ENCODE measurements at regions not wholly inside any gene's neighbourhood (a gene's known extent, or its start where the extent isn't known, plus 50 kb on each side); places are given as distances from the start of the nearest gene placed in this dataset.
"Not testable (repeated sequence)": the region's sequence is repeated elsewhere in the genome, so short reads cannot be mapped to it uniquely, and the experiment has no call there.

DNA sequence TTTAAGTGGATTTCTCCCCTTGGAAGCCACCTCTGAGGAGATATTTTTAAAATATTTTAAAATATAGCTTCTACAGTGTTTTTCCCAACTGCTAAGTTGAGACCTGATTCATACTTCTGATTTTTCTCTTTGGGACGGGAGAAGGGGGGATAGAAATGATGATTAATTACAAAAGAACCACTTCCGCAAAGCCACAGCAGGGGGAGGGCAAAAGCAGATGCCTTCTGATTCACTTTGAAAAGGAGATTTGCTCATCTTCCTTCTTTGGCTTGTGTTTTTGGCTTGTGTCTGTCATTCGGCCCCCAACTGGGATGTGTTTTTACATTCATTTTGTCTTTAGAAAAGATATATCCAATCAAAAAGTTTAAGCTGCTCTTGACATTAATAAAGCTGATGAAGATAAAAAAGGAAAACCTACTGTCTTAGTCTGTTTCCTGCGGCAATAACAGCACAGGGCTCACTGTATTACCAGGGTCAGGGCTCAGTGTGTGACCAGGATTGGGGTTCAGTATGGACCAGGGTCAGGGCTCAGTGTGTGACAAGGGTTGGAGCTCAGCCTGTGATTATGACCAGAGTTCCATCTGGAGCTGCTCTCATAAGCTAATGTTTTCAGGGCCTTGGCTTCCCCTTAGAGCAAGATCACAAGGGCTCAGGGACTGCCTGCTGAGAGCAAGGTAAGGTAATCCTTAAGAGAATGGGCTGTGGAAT lies 223.2 kb downstream of the MTHFS start:
- no peak for DNase-seq

DNA sequence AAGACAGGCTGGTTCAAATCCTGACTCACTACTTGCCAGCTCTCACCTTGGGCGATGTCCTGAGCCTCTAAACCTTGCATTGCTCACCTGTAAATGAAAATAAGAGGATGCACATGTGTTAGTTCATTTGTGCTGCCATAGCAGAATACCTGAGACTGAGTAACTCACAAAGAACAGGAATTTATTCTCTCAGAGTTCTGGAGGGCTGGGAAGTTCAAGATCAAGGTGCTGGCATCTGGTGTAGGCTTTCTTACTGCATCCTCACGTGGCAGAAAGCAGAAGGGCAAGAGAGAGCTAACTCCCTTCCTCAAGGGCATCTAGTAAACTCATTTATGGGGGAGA lies 222.7 kb downstream of the MTHFS start:
- DNase-seq, result no peak

DNA sequence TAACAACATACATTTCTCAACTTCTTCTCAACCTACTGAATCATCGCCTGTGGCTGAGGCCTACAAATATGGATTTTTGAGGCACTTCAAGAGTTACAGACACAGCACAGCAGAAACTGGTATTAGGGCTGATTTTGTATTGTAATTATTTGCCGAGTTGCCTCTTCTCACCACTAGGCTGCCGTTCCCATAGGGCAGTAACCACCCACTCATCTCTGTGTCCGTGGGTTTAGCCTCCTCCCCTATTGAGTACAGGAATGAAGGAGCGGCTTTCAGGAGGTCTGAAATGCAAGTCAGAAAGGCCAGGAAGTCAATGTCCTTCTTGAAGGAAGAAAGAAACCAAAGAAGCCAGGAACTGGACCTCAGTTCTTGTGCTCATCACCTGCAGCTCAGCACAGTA lies 220.8 kb downstream of the MTHFS start:
- no peak for DNase-seq

DNA sequence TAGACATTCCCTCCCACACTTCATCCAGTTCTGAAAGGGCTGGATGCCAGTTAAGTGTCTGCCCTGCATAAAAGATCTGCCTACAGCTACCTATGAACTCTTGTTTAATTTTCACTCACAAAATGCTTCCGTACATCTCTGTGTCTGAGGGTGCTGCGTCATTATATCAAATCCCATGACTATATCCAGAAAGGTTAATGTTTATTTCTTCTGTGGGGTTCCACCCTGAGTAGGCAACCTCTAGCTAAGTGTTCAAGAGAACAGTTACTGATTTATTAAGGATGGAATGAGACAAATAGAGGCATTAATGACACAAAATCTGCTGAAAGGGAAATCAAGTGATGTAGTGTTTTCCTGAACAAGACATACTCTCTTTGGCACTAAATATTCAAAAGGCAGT lies 220.2 kb downstream of the MTHFS start:
- no peak for DNase-seq

DNA sequence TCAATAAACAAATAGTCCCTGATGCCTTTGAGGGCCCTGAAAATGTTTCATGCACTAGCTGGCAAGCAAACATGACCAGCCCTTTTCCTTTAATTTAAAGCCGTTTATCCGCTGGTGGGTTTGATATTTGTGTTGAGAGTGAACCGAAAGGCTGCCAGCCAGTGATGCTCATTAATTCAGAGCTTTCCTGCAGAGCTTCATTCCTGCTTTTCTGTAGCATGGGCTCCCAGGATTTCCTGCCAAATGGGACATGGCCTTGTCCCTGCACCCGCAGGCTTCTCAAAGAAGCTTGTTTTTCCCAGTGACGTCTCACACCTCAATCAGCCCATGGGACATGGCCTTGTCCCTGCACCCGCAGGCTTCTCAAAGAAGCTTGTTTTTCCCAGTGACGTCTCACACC lies 219.6 kb downstream of the MTHFS start:
- DNase-seq, result no peak

DNA sequence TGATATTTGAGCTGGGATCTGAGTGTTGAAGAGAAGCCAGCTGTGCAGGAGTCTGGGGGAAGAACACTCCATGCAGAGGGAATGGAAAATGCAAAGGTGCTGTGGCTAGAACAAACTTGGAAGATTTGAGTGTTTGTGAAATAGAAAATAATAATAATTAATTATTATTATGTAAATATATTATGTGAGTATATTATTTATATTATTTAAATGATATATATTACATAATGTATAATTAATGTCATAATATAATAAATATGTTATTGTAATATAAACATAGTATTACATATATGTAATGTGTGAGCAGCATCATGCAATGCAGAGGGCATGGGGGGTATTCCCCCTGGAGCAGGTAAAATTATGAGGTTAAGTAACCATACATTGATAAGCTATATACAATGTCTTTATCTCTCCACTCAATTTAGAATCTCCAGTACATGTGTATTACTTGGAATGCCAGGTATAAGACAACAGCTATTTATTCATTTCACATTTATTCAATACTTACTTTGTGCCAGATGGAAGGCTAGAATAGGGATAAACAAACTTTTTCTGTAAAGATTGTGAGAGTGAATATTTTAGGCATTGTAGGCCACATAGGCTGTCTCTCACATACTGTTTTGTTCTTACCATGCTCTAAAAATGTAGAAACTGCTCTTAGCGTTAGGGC lies 218.6 kb downstream of the MTHFS start:
- DNase-seq, result no peak

DNA sequence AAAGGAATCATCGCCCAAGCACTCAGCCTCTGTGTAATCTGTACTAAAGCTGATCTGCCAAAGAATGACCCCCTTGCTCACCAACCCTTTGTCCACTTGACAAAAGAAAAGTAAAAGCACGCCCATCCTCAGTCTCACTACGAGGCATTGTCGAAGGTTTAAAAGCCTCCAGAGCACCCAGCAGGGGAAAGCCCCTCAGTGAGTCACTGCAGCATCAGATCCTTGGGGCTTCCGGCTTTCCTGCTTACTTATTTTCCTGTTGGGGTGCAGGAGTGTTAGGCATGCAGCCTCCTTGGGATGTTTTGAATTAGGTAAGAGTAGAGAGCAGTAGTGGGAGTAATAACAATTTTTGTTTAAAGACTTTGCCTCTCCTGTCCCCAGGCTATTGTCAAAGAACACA lies 216.1 kb downstream of the MTHFS start:
- no peak for DNase-seq

DNA sequence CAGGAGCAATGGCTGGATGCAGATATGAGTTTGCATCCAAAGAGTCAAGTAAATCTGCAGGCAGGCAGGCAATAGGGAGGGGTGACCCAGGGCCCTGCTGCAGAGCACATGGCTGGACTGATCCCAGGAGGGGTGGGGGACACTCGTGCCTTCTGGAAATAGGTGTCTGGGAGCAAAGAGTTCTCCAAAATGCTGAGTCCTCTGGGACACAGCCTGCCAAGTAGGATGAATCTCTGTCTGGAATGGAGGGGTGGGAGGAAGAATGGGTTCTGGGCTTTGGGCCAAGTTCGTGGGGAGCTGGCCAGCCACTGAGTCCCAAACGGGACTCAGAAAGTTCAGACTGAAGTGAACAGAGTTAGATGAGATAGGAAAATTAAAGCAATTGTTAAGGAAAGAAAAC lies 214.5 kb downstream of the MTHFS start:
- no peak for DNase-seq

DNA sequence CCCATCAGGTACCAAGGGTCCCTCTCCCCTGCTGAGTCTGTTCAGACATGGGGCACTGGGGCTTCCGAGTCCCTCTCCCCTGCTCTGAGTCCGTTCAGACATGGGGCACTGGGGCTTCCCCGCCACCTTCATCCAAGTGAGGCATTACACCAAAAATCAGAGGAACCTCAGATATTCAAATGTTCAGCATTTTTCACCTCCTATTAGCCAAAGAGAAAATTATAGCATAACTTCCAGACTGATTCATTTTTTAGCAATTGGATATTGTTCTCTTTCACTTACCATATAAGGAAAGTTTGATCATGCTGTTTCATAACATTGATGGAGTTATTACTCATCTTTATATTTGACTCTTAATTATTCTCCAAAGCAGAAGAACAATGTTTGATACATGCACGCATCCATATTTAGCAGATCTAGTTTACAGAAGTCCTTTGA lies 213.9 kb downstream of the MTHFS start:
- no peak for DNase-seq

DNA sequence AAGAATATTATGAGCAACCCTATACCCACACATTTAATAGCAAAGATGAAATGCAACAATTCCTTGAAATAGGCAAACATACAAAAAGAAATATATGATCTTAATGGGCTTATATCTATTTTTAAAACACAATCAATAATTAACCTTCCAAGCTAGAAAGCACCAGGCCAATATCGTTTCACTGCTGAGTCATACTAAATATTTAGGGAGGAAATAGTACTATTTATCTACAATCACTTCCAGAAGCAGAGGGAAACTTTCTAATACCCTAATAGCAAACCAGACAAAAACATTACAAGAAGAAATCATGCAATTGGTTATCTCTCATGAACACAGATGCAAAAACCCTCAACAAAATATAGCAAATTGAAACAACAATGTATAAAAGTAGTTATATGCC lies 207.8 kb downstream of the MTHFS start:
- DNase-seq, result no peak

DNA sequence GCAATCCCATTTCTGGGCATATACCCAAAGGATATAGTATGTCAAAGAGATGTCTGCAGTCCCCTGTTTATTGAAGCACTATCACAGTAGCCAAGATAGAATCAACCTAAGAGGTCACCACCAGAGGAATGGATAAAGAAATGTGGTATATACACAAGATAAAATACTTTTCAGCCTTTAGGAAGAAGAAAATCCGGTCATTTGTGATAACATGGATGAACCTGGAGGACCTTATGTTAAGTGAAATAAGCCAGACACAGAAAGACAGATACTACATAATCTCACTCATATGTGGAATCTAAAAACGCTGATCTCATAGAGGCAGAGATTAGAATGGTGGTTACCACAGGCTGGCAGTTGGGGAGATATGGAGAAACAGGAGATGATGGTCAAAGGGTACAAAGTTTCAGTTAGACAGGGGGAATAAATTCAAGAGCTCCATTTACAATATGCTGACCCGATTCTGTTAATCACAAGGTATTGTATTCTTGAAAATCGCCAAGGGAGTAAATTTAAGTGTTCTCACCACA lies 195.8 kb downstream of the MTHFS start:
- no peak for DNase-seq

DNA sequence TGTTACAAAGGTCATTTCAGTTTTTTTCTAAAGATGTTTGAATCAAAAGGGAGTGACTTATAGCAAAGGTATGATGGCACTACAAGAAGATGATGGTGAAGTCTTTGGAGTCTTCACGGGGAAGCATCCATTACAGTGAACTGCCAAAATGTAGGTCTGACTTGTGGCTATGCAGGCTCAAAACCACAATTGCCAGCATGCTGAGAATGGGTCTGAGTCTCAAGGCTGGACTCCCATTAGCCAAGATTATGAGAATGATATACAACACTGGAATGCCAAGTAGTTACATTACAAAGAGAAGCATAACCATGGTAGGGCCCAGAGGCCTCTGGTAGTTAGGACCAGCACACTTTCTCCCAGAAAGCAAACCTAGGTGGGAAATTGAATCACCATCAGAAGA lies 194.2 kb downstream of the MTHFS start:
- no peak for DNase-seq

DNA sequence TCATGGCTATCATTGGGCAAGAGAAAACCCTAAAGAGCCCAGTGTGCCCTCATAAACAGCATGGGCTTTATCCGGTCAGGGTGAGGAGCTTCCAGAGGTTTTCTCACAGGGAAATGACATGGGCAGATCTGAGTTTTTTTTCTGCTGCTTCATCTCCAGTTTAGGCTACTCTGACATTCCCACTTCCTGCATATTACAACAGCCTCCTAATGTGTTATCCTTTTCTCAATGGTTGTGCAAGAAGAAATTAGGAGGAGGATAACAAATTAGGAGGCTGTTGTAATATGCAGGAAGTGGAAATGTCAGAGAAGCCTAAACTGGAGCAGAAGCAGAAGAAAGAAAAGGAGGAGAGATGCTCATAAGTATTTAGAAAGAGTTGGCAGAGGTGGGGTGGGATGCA lies 175.6 kb downstream of the MTHFS start:
- no peak for DNase-seq

DNA sequence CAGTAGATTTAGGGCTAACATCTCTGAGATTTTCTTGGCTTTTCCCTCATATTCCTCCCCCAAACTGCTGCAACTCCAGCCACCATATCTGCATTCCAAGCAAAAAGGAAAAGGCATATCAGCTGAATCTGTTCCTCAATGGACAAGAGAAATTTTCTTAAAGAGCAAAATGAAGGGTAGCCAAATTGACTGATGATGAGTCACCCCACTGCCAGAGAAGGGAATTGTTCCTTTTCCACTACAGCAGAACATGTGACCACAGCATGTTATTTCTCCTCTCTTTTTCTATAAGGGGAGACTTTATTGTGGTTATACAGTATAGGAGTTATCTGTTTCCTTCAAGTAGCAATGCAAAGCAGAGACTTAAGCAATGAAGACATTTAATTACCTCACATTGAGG lies 172.5 kb downstream of the MTHFS start:
- DNase-seq, result no peak

DNA sequence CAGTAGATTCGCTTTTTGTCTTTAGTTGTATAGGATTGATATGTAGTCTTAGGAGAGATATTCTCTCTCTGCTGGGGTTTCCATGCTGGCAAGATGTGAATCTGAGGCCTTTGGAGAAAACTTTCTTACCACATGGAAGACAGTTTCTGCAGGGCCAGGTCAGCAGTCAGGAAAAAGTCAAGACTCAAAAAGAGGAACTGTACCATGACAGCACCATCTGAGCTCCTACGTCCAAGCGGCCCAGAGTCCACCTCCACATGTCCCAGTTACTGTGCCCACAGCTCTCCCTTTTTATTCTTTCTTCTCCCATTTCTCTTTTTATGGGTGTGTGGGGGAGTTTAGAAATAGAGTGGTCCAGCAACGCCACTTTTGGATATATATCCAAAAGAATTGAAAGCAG lies 172.0 kb downstream of the MTHFS start:
- DNase-seq, result no peak

DNA sequence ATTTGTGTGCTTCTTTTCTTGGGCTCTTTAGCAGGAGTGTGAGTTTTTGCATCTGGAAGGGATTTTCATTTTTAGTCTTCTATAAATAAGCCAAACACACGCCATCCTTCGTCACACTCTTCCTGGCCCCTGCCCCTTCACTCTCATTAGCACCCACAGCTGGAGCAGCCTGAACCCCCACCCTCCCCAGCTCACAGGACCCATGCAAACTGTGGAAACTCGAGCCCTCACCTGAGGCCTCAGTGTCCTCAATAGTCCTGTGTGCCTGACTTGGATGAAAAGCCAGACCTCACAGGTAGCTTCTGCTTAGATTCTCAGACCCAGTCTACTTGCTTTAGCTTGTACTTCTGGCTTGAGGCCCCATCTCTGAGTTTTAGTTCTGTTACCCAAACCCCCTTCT lies 167.9 kb downstream of the MTHFS start:
- DNase-seq, result no peak

DNA sequence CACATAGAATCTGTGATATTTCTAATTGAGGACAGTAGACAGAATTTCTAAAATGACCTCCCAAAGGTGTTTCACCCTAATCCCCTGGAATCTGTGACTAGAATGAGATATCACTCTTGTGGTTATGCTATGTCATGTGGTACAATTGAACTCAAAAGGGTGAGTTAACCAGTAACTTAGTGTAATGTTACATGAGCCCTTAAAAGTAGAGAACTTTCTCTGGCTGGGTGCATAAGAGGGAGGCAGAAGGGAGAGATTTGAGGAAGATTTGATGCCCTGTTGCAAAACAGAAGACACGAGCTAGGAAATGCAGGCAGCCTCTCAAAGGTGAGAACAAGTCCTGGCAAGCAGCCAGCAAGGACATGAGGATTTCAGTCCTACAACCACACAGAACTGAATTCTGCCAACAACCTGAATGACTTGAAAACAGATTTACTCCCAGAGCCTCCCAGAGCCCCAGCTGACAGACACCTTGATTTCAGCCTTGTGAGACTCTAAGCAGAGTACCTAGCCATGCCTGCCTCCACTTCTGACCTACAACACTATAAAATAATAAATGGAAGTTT lies 160.3 kb downstream of the MTHFS start:
- no peak for DNase-seq

DNA sequence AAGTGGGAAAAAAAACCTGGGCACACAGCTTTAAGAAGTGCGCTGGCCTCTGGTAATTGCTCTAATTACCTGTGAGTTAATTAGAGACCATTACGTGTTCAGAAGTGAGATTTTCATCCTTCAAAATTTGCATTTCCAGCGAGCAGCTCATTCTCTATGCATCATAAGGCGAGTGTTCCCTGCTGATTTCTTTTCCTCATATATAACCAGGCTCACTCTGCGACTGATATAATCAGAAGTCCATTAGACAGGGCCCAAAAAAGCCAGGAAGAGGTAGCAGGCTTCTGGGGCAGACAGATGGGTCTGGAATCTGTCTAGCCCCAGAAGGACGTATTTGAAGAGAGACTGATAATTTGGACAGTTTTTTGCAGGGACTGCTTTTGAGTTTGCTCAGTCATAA lies 158.7 kb downstream of the MTHFS start:
- no peak for DNase-seq

DNA sequence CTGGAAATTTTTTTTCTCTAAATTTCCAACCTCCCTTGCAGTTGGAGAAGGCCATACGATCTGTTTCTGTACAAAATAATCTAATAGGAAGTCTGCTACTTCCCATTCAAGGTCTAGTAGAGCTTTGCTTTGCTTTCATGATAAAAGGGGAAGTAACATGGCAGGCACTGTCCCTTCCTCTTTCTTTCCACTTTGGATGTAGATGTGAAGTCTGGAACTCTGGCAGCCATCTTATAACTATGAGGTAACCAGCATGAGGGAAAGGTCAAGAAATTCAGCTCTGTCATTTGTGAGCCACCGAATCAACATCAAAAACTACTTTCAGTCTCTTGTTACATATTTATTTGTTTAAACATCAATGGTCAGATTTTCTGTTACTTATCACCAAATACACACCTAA lies 156.3 kb downstream of the MTHFS start:
- DNase-seq, result no peak

DNA sequence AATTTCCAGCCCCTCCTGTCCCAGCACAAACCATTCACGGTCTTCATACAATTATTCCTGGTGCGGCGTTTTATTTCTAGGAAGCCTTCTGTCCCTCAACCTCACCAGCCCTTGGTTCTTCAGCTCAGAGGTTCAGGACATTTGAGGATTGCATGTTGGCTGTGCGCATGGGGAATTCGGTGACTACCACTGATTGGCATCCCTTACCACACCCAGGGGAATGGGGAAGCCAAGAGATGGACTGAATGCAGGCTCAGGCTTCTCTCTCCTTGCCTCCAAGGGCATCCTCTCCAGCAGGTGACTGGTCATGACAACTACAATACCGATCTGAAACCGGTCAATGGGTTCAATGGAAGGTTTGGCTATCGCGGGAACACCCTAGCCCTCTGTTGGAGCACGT lies 153.8 kb downstream of the MTHFS start:
- no peak for DNase-seq

DNA sequence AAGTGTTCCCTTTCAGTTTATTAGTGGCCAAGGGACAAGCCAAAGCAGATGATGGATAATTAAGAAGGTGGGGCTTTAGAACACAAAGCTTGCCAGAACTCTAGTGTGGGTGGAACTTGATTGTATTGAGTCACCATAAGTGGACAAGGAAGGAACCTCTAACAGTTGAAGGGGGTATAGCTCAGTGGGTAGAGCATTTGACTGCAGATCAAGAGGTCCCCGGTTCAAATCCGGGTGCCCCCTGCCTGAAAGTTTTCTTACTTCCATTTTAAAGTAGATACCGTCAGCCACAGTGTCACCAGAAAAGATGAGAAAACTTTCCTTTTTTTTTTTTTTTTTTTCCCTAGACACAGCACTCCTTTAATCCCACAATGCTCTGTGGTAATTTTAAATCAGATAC lies 152.3 kb downstream of the MTHFS start:
- not testable (repeated sequence) for DNase-seq

DNA sequence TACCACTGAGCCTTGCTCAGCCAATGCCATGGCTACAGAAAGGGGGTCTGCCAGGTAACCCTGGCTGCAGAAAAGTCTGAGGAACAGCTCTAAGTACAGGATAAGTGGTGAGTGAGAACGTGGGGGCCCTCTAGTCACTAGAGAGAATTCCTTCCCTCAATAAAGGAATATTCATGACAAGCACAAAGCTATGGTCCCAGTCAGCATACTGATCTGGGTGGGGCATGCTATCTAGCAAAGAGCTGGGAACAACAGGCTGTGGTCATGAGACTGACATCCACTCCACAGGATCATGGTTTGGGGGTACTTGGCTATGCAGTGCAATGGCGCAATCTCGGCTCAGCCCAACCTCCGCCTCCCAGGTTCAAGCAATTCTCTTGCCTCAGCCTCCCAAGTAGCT lies 140.4 kb downstream of the MTHFS start:
- DNase-seq, result no peak

DNA sequence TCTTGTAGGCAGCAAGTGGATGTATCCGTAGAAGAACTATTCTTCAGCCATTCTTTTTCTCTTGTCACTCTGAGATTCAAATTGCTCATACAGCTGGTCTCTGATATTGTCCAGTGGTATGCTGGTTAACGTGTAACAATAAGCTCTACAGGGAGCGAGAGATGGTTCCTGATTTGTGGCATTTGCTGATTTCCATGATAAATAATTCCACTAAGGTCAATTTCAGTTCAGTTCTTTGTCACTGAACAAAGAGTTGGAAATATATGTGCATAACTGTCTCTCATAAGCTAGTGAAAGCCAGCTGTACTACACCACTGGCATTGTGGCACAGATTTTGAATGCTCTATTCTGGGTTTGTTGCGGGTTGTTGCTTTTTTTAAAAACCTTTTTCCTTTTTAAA lies 131.7 kb downstream of the MTHFS start:
- no peak for DNase-seq

DNA sequence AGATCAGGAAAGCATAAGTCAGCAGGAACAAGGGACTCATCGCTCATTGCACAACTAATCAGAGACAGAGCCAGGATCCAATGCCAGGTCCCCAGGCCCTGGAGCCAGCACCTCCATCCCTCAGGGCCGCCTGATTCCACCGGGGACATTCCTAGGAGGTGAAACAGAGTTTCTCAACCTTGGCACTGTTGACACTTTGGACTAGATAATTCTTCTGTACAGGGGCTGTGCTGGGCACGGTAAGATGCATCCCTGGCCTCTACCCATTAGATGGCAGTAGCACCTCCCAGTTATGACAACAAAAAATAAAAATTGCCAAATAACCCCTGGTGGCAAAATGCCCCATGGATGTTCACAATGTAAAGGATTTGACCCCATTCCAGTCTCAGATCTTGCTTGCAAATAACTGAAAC lies 127.7 kb downstream of the MTHFS start:
- DNase-seq, result no peak
